ENCODE measurements at regions not wholly inside any gene's neighbourhood (a gene's known extent, or its start where the extent isn't known, plus 50 kb on each side); places are given as distances from the start of the nearest gene placed in this dataset.
"Not testable (repeated sequence)": the region's sequence is repeated elsewhere in the genome, so short reads cannot be mapped to it uniquely, and the experiment has no call there.

GRCh38 chrX:74251006-74251930 is 52.7 kb upstream of the ZCCHC13 start:
- DNase-seq (ENCODE audit: low read depth in 3 of 3, low spot score in 1 of 3), result no peak

- no peak for DNase-seq (ENCODE audit: low read depth in 3 of 3, low spot score in 1 of 3)
Observed at GRCh38 chrX:74250574-74250973, 53.4 kb upstream of the ZCCHC13 start.

- DNase-seq (ENCODE audit: low read depth in 3 of 3, low spot score in 1 of 3), result no peak
Observed at GRCh38 chrX:74249963-74250362, 54.0 kb upstream of the ZCCHC13 start.

GRCh38 chrX:74248889-74249288 is 55.1 kb upstream of the ZCCHC13 start:
- no peak for DNase-seq (ENCODE audit: low read depth in 3 of 3, low spot score in 1 of 3)

GRCh38 chrX:74246524-74246923 is 57.5 kb upstream of the ZCCHC13 start:
- DNase-seq (ENCODE audit: low read depth in 3 of 3, low spot score in 1 of 3), result no peak

GRCh38 chrX:74242484-74243138 is 61.4 kb upstream of the ZCCHC13 start:
- DNase-seq (ENCODE audit: low read depth in 3 of 3, low spot score in 1 of 3), result no peak

GRCh38 chrX:74242050-74242449 is 61.9 kb upstream of the ZCCHC13 start:
- no peak for DNase-seq (ENCODE audit: low read depth in 3 of 3, low spot score in 1 of 3)

- DNase-seq (ENCODE audit: low read depth in 3 of 3, low spot score in 1 of 3), result no peak
Observed at GRCh38 chrX:74238771-74239170, 65.2 kb upstream of the ZCCHC13 start.

- DNase-seq (ENCODE audit: low read depth in 3 of 3, low spot score in 1 of 3), result no peak
Observed at GRCh38 chrX:74234818-74235217, 69.2 kb upstream of the ZCCHC13 start.

- no peak for DNase-seq (ENCODE audit: low read depth in 3 of 3, low spot score in 1 of 3)
Observed at GRCh38 chrX:74232859-74233258, 71.1 kb upstream of the ZCCHC13 start.

- no peak for DNase-seq (ENCODE audit: low read depth in 3 of 3, low spot score in 1 of 3)
Observed at GRCh38 chrX:74231625-74232024, 72.4 kb upstream of the ZCCHC13 start.

- DNase-seq (ENCODE audit: low read depth in 3 of 3, low spot score in 1 of 3), result no peak
Observed at GRCh38 chrX:74230094-74230493, 73.9 kb upstream of the ZCCHC13 start.

- no peak for DNase-seq (ENCODE audit: low read depth in 3 of 3, low spot score in 1 of 3)
Observed at GRCh38 chrX:74225111-74225510, 78.9 kb upstream of the ZCCHC13 start.

- no peak for DNase-seq (ENCODE audit: low read depth in 3 of 3, low spot score in 1 of 3)
Observed at GRCh38 chrX:74220277-74220676, 83.7 kb upstream of the ZCCHC13 start.

GRCh38 chrX:74218895-74219294 is 85.1 kb upstream of the ZCCHC13 start:
- no peak for DNase-seq (ENCODE audit: low read depth in 3 of 3, low spot score in 1 of 3)

GRCh38 chrX:74216421-74216820 is 87.6 kb upstream of the ZCCHC13 start:
- DNase-seq (ENCODE audit: low read depth in 3 of 3, low spot score in 1 of 3), result no peak

- DNase-seq (ENCODE audit: low read depth in 3 of 3, low spot score in 1 of 3), result no peak
Observed at GRCh38 chrX:74211911-74212310, 92.1 kb upstream of the ZCCHC13 start.

- no peak for DNase-seq (ENCODE audit: low read depth in 3 of 3, low spot score in 1 of 3)
Observed at GRCh38 chrX:74207539-74207938, 96.4 kb upstream of the ZCCHC13 start.

GRCh38 chrX:74195605-74196004 is 108.4 kb upstream of the ZCCHC13 start:
- no peak for DNase-seq (ENCODE audit: low read depth in 3 of 3, low spot score in 1 of 3)

GRCh38 chrX:74195120-74195519 is 108.9 kb upstream of the ZCCHC13 start:
- DNase-seq (ENCODE audit: low read depth in 3 of 3, low spot score in 1 of 3), result no peak

- DNase-seq (ENCODE audit: low read depth in 3 of 3, low spot score in 1 of 3), result no peak
Observed at GRCh38 chrX:74187211-74187610, 116.8 kb upstream of the ZCCHC13 start.

- DNase-seq (ENCODE audit: low read depth in 3 of 3, low spot score in 1 of 3), result not testable (repeated sequence)
Observed at GRCh38 chrX:74183047-74183446, 120.9 kb upstream of the ZCCHC13 start.

Data from stimulated activated CD4-positive, alpha-beta T cell treated with anti-CD3 and anti-CD28 coated beads, TNF-alpha, amount 100 ng/mL, for 1 hour (primary cell).